C4-2B (cell line): ENCODE measurements at regions not wholly inside any gene's neighbourhood (a gene's known extent, or its start where the extent isn't known, plus 50 kb on each side); places are given as distances from the start of the nearest gene placed in this dataset.
"Not testable (repeated sequence)": the region's sequence is repeated elsewhere in the genome, so short reads cannot be mapped to it uniquely, and the experiment has no call there.

ENCODE experiments used
- CTCF ChIP-seq: fragments of 450-650 bp; conservative IDR thresholded peaks from 2 replicates; pipeline ENCODE4 v1.5.1; 2017; ENCODE audit warnings: mild to moderate bottlenecking
- ZFX ChIP-seq: fragments of 450-650 bp; IDR thresholded peaks from 2 replicates; pipeline ENCODE4 v1.6.1; 2017

DNA sequence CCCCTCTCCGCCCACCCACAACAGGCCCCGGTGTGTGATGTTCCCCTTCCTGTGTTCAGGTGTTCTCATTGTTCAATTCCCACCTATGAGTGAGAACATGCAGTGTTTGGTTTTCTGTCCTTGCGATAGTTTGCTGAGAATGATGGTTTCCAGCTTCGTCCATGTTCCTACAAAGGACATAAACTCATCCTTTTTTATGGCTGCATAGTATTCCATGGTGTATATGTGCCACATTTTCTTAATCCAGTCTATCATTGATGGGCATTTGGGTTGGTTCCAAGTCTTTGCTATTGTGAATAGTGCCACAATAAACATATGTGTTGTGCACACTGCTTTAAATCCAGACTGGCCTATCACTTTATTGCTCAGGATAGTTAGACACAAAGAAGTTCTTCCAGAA, 309.1 kb downstream of the MTX2 start:
- TF ChIP-seq CTCF, ZFX: not testable (repeated sequence)
